Activated CD8-positive, alpha-beta T cell treated with anti-CD3 and anti-CD28 coated beads for 36 hours (primary cell): ENCODE measurements at regions not wholly inside any gene's neighbourhood (a gene's known extent, or its start where the extent isn't known, plus 50 kb on each side); places are given as distances from the start of the nearest gene placed in this dataset.
A peak's percentile ranks its signal among the peaks of the same experiment; 100 is the strongest.

ENCODE experiments used
- ATAC-seq: fragments of 200-7000 bp; cut with Tn5 transposase; one replicate; pipeline ENCODE4 v1.10.0; 2021; ENCODE audit warnings: mild to moderate bottlenecking, moderate library complexity
- CTCF ChIA-PET: fragments of 350-600 bp; sonication (Branson Sonifier 250); formaldehyde crosslinking; loops from one replicate; lab custom pipeline; 2021; ENCODE audit warnings: antibody characterized with exemption; lab: Charles Lee
- POLR2A ChIA-PET: fragments of 350-600 bp; sonication (Branson Sonifier 250); formaldehyde crosslinking; loops from one replicate; lab custom pipeline; 2021; ENCODE audit warnings: antibody characterized with exemption; lab: Charles Lee
- DNase-seq: peaks from one replicate; pipeline ENCODE4 v3.0.0-alpha.2; 2020
- H3K27ac Mint-ChIP-seq: one replicate; pipeline ENCODE4 v1.8.0; 2021; ENCODE audit warnings: mild to moderate bottlenecking, mixed read lengths
- H3K27me3 Mint-ChIP-seq: one replicate; pipeline ENCODE4 v1.8.0; 2021; ENCODE audit warnings: mixed read lengths
- H3K36me3 Mint-ChIP-seq: one replicate; pipeline ENCODE4 v1.8.0; 2021; ENCODE audit warnings: low read depth, mixed read lengths
- H3K4me1 Mint-ChIP-seq: one replicate; pipeline ENCODE4 v1.8.0; 2021; ENCODE audit warnings: low read depth, mixed read lengths
- H3K4me3 Mint-ChIP-seq: one replicate; pipeline ENCODE4 v1.8.0; 2021; ENCODE audit warnings: mild to moderate bottlenecking, moderate library complexity, mixed read lengths
- H3K9me3 Mint-ChIP-seq: one replicate; pipeline ENCODE4 v1.8.0; 2021; ENCODE audit warnings: mixed read lengths
- intact Hi-C: fragments of 100-400 bp; cut with micrococcal nuclease; formaldehyde crosslinking; loops from one replicate; pipeline ENCODE4 v1.10.0; 2022
- TF ChIP-seq, protein P1 (sequence below): fragments of 200-600 bp; IDR thresholded peaks from one replicate; pipeline ENCODE4 v1.8.0; 2022; ENCODE audit warnings: antibody characterized with exemption, mild to moderate bottlenecking

DNA sequence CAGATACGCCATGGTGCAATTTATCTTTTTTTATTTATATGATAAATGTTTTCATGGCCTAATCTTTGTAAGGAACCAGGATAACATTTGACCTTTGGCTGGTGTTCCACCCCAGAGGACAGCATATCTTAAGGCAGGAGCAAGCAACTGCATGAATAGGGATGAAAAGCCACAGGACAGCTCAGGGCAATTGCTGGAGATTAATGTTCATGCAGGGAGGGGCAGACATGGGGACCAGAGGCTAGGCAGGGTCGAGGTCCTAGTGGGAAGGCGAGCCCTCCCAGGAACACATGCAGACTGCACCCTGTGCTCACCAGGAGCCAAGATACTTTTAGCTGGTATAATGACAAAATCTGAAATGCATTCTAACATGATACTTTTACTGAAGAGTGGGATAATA, 74.4 kb upstream of the HAO2 start:
- Mint-ChIP-seq H3K36me3 (no peaks in the 10 kb centered on the region), H3K4me1 (peaks cover 16% of the 10 kb centered on the region), H3K27me3 (peaks cover 17% of the 10 kb centered on the region), H3K27ac (no peak overlapping the region), H3K9me3 (no peaks in the 10 kb centered on the region), H3K4me3 (no peak overlapping the region)
- DNase-seq, result no peak
- intact Hi-C loops, result no loop called here
- no peak for ATAC-seq
- ChIA-PET POLR2A (no interaction called here), CTCF (interaction anchor here (1.0 to 1.9 kb wide), 2 partner anchors 13 to 20 kb away, joined by 3 to 7 read pairs; no protein-coding TSS in a partner anchor)
- TF ChIP-seq, protein P1, sequence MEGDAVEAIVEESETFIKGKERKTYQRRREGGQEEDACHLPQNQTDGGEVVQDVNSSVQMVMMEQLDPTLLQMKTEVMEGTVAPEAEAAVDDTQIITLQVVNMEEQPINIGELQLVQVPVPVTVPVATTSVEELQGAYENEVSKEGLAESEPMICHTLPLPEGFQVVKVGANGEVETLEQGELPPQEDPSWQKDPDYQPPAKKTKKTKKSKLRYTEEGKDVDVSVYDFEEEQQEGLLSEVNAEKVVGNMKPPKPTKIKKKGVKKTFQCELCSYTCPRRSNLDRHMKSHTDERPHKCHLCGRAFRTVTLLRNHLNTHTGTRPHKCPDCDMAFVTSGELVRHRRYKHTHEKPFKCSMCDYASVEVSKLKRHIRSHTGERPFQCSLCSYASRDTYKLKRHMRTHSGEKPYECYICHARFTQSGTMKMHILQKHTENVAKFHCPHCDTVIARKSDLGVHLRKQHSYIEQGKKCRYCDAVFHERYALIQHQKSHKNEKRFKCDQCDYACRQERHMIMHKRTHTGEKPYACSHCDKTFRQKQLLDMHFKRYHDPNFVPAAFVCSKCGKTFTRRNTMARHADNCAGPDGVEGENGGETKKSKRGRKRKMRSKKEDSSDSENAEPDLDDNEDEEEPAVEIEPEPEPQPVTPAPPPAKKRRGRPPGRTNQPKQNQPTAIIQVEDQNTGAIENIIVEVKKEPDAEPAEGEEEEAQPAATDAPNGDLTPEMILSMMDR, result no peak

DNA sequence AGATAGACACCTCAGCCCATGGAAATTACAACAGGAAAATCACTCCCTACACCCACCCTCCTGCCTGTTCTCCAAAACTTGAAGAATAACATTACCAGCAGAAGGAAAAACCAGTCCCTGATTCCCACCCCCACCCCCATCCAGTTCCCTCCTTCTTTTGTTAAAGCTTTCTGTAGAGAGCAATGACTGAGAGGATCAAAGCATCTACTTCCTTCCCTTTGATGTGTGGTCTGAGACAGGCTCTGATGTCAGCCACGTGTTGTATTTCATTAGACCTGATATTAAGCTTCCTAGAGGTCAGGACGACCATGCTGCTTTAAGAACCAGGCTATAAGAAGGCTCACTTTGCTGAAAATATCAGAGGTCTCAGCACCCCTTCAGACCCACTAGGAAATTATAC, 73.9 kb upstream of the HAO2 start:
- peak; percentile 37 for ATAC-seq
- no peak overlapping the region for H3K4me3 Mint-ChIP-seq
- H3K36me3 Mint-ChIP-seq, result no peaks in the 10 kb centered on the region

DNA sequence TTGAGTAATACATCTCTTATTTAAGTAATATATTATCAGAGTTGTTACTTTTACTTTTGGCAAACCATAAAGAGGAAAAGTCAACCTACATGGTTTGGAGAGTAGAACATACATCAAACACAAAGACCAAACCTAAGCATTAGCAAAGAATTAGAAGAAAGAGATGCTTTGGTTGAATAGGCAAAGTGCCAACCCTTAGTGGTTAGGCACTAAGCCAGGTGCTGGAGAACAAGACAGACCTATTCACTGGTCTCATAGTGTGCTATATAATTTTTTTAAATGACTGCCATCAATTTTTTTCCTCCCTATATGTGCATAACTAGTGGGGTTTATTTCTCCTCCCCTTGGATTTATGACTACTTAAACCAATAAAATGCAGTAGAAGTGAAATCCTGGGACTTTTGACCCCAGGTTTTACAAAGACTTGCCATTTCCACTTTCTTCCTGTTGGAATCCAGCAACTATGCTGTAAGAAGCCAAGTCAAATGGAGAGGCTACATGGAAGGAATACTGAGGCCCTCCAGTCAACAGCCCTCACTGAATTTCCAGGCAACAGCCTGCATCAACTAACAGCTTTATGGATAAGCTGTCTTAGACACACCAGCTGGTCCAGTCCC, 69.8 kb upstream of the HAO2 start:
- Mint-ChIP-seq H3K9me3 (no peaks in the 10 kb centered on the region), H3K27me3 (peaks cover 37% of the 10 kb centered on the region), H3K4me3 (no peak overlapping the region), H3K4me1 (peaks cover 16% of the 10 kb centered on the region), H3K36me3 (no peaks in the 10 kb centered on the region), H3K27ac (no peak overlapping the region)
- no peak for ATAC-seq
- POLR2A ChIA-PET, result no interaction called here
- CTCF ChIA-PET, result interaction anchor here (1.6 to 2.2 kb wide), 2 partner anchors 24 to 28 kb away, joined by 5 read pairs; no protein-coding TSS in a partner anchor
- DNase-seq, result peak; percentile 8
- intact Hi-C loops, result no loop called here
- TF ChIP-seq, protein P1, result no peak

More for the DNA sequence above, 73.9 kb upstream of the HAO2 start:
- H3K4me1 Mint-ChIP-seq, result peaks cover 16% of the 10 kb centered on the region
- CTCF ChIA-PET, result interaction anchor here (0.9 to 1.9 kb wide), 3 partner anchors 9 to 20 kb away, joined by 3 to 7 read pairs (median 3); no protein-coding TSS in a partner anchor
- TF ChIP-seq, protein P1, result no peak
- POLR2A ChIA-PET, result no interaction called here
- no peaks in the 10 kb centered on the region for H3K9me3 Mint-ChIP-seq
- H3K27ac Mint-ChIP-seq, result no peak overlapping the region
- intact Hi-C loops, result no loop called here
- peaks cover 20% of the 10 kb centered on the region for H3K27me3 Mint-ChIP-seq
- DNase-seq, result no peak

DNA sequence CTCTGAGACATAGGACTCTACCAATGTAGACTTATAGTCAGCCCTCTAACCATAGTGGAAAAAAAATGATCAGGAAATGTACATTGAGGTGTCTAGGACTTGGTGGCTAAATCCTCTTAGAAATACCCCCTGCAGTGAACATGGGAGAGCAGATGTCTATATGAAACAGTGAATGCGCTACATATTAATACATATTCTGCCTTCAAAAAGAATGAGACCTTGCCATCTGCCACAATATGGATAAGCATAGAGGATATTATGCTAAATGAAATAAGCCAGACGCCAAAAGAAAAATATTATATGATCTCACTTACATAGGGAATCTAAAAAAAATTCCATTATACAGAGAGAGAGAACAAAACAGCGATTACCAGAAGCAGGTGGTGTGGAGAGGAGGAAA, 66.6 kb upstream of the HAO2 start:
- ChIA-PET CTCF (interaction anchor here (1.6 kb wide), 1 partner anchor 27 kb away, joined by 3 read pairs; no protein-coding TSS in a partner anchor), POLR2A (no interaction called here)
- TF ChIP-seq, protein P1, result no peak
- Mint-ChIP-seq H3K27me3 (peaks cover 37% of the 10 kb centered on the region), H3K4me3 (no peak overlapping the region), H3K9me3 (no peaks in the 10 kb centered on the region), H3K27ac (no peak overlapping the region), H3K36me3 (no peaks in the 10 kb centered on the region), H3K4me1 (peaks cover 5% of the 10 kb centered on the region)
- no peak for DNase-seq
- intact Hi-C loops, result no loop called here
- ATAC-seq, result no peak

DNA sequence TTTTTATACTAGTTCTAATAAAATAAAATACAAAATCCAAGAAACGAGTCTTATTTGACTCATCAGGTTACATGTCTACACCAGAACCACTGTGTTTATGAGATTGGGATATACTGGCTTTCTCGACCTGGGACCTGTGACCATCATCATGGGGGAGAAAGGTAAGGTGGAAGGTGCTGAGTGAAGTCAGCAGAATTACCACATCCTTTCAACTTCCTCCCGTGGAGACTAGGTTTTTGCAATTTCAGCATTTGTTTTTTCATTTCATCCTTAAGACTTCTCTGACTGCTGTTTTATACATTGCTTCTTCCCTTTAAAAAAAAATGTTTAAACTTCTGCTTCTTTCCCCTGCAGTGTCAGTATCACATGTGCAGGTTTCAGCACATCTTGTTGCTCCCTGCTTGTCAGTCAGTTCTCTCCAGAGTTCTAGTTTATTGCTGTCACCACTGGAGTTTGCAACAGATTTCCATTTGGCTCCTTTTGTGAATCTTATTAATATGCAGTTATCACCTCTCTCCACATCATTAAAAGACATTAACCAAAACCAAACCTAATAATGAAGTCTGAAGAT, 60.4 kb upstream of the HAO2 start:
- Mint-ChIP-seq H3K9me3 (no peaks in the 10 kb centered on the region), H3K36me3 (no peaks in the 10 kb centered on the region), H3K27ac (no peak overlapping the region), H3K4me1 (no peaks in the 10 kb centered on the region), H3K27me3 (peaks cover 27% of the 10 kb centered on the region), H3K4me3 (no peak overlapping the region)
- DNase-seq, result no peak
- intact Hi-C loops, result no loop called here
- TF ChIP-seq, protein P1, result no peak
- ChIA-PET POLR2A (no interaction called here), CTCF (interaction anchor here (0.7 kb wide), 1 partner anchor 13 kb away, joined by 3 read pairs; no protein-coding TSS in a partner anchor)
- no peak for ATAC-seq
